ENCODE measurements at regions not wholly inside any gene's neighbourhood (a gene's known extent, or its start where the extent isn't known, plus 50 kb on each side); places are given as distances from the start of the nearest gene placed in this dataset.

DNA sequence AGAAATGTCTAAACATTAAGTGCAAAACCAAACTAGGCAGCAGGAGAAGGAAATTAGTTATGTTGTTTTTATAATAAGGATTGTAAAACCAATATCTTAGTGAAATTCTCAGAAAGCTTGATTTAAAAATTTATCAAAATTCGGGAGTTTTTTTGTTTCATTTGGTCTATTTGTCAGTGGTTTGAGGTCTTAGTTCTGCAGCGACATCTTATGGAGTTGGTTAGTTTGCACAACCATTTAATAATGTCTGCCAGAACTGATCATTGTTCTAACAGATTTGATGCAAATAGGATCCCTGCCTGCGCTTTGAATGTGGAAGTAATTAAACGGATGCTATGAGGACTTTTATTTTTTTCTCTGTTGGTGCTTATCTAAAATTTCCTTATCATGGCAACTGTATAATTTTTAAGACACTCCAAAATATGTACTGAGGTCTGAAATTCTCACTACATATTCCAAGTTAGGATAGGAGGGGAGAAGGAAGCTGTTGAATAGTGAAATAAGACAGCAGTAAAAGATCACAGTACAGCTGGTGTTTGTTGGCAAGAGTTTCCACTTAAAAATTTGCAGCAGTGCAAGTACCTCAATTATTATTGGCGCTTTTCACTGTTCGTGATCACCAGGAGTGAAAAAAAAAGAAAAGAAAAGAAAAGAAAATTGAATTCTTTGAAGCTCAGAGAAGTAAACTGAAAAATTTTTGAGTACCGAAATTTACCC, 2521.4 kb downstream of the ARAP2 start:
- intact Hi-C loops (cut with micrococcal nuclease; ENCODE audit: unreplicated experiment) (no loop called here), in situ Hi-C loops (cut with HindIII; ENCODE audit: low pct_unique_long_range_greater_than_20kb, low sequenced_read_pairs) (no loop called here)
- TF ChIP-seq TCF7L2 (IDR thresholded peaks at IDR 0.05; ENCODE audit: low read depth, low read length) = no peak
- no peak for TF ChIP-seq SIN3A (IDR thresholded peaks at IDR 0.05; ENCODE audit: borderline replicate concordance, insufficient read depth, low read depth, low read length)
- TF ChIP-seq REST (IDR thresholded peaks at IDR 0.05; ENCODE audit: insufficient read depth in 1 of 2, low read depth in 2 of 2, low read length in 1 of 2) = no peak
- TF ChIP-seq, protein P1, sequence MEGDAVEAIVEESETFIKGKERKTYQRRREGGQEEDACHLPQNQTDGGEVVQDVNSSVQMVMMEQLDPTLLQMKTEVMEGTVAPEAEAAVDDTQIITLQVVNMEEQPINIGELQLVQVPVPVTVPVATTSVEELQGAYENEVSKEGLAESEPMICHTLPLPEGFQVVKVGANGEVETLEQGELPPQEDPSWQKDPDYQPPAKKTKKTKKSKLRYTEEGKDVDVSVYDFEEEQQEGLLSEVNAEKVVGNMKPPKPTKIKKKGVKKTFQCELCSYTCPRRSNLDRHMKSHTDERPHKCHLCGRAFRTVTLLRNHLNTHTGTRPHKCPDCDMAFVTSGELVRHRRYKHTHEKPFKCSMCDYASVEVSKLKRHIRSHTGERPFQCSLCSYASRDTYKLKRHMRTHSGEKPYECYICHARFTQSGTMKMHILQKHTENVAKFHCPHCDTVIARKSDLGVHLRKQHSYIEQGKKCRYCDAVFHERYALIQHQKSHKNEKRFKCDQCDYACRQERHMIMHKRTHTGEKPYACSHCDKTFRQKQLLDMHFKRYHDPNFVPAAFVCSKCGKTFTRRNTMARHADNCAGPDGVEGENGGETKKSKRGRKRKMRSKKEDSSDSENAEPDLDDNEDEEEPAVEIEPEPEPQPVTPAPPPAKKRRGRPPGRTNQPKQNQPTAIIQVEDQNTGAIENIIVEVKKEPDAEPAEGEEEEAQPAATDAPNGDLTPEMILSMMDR (IDR thresholded peaks at IDR 0.05) = no peak; the same call in 1 of the 2 replicates
- no peak for TF ChIP-seq POLR2AphosphoS5 (IDR thresholded peaks at IDR 0.05; ENCODE audit: low read depth, low read length)
- ATAC-seq (no peak), DNase-seq (ENCODE audit: low read depth, low spot score) (no peak)
- ChIA-PET CTCF (no interaction called here), POLR2A (no interaction called here)
- Histone ChIP-seq H3K36me3 (ENCODE audit: control insufficient read depth, insufficient read depth, low read length) (no peaks in the 10 kb centered on the region), H3K27me3 (ENCODE audit: control insufficient read depth, insufficient read depth, low read length) (no peaks in the 10 kb centered on the region), H3K27ac (ENCODE audit: low read length) (no peak overlapping the region), H3K4me3 (ENCODE audit: low read depth in 2 of 2, low read length in 2 of 2) (no peak overlapping the region), H3K9me3 (ENCODE audit: control insufficient read depth, insufficient read depth, low read depth, low read length) (no peaks in the 10 kb centered on the region), H3K4me1 (ENCODE audit: control insufficient read depth, insufficient read depth, low read length) (no peaks in the 10 kb centered on the region)
- BruUV-seq (replicated peaks) = no TSS peak

- ATAC-seq (no peak), DNase-seq (ENCODE audit: low read depth, low spot score) (no peak)
- ChIA-PET POLR2A (no interaction called here), CTCF (no interaction called here)
- intact Hi-C loops (cut with micrococcal nuclease; ENCODE audit: unreplicated experiment) (no loop called here), in situ Hi-C loops (cut with HindIII; ENCODE audit: low pct_unique_long_range_greater_than_20kb, low sequenced_read_pairs) (no loop called here)
- no peak overlapping the region for H3K4me3 ChIP-seq (ENCODE audit: low read depth in 2 of 2, low read length in 2 of 2)
- no peaks in the 10 kb centered on the region for H3K4me1 ChIP-seq (ENCODE audit: control insufficient read depth, insufficient read depth, low read length)
- no peaks in the 10 kb centered on the region for H3K36me3 ChIP-seq (ENCODE audit: control insufficient read depth, insufficient read depth, low read length)
- H3K27ac ChIP-seq (ENCODE audit: low read length) = no peak overlapping the region
- no TSS peak for BruUV-seq (replicated peaks)
- no peaks in the 10 kb centered on the region for H3K27me3 ChIP-seq (ENCODE audit: control insufficient read depth, insufficient read depth, low read length)
- no peaks in the 10 kb centered on the region for H3K9me3 ChIP-seq (ENCODE audit: control insufficient read depth, insufficient read depth, low read depth, low read length)
- TF ChIP-seq POLR2AphosphoS5 (IDR thresholded peaks at IDR 0.05; ENCODE audit: low read depth, low read length) = no peak
- TF ChIP-seq, protein P1 (IDR thresholded peaks at IDR 0.05) = no peak
- no peak for TF ChIP-seq TCF7L2 (IDR thresholded peaks at IDR 0.05; ENCODE audit: low read depth, low read length)
- no peak for TF ChIP-seq REST (IDR thresholded peaks at IDR 0.05; ENCODE audit: insufficient read depth in 1 of 2, low read depth in 2 of 2, low read length in 1 of 2)
- TF ChIP-seq SIN3A (IDR thresholded peaks at IDR 0.05; ENCODE audit: borderline replicate concordance, insufficient read depth, low read depth, low read length) = no peak
These were observed 2519.6 kb downstream of the ARAP2 start for GRCh38 chr4:33724685-33725084.

Data from Panc1 (cell line).